HT-29 (cell line): ENCODE measurements at regions not wholly inside any gene's neighbourhood (a gene's known extent, or its start where the extent isn't known, plus 50 kb on each side); places are given as distances from the start of the nearest gene placed in this dataset. TPM values are rescaled to one million over a fixed set of nuclear protein-coding genes. Genes with fewer than 3 reads are reported as not detected.
A peak's percentile ranks its signal among the peaks of the same experiment; 100 is the strongest.

Experiments
- DNase-seq: peaks from one replicate; pipeline ENCODE4 v3.0.0-alpha.2; 2015; ENCODE audit warnings: low spot score
- small RNA-seq: library from RNA; depleted of rRNA; stranded (forward); fragments of <200 nt; gene quantifications from one replicate; pipeline ENCODE3, GENCODE V24; 2014

DNA sequence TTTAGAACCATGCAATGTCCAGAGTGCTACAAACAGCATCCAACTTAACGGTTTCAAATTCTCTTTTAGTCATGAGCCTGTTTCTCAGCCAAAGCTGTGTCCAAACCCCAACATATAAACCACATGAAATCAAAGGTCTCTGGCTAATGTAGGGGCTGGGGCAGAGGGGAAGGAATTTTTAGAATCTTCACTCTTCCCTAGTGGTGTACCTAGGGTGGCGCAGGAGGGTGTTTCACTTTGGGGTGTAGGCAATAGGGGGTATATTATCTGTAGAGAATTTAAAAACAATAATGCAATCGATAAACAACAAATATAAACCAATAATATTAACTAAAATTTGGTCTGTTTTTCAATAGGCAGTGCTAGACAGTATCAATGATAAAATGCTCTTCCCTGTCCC, 132.1 kb upstream of the BRINP1 start:
- DNase-seq = no peak

DNA sequence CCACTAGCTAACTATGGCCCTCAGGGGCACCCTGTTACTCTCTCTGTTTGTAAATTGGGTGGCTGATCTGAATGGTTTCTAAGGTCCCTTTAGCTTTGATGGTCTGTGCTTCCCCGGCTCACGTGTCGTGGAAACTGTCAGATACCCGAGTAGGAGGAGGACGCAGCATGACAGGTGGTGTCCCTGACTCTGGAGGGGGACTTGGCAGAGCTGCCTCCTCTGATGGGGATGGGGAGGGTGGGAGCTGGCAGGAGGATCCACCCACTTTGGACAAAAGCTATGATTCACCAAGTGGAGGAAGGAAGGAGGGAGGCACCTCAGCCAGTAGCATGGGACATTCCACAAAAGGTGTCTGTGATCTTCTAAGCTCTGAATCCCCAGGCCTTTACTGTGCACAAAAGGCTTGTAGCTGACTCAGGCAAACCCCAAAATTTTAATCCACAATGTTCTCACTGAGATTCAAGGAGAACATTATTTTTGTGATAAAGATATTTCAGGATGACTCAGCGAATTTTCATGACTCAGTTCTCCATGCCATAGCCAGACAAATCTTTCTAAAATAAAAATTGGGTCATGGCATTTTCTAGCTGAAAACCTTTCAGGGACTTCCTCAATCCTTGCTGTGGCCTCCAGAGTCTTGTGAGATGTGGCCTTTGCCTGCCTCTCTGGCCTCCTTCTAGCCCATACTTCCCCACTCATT, 131.0 kb upstream of the BRINP1 start:
- DNase-seq = no peak

DNA sequence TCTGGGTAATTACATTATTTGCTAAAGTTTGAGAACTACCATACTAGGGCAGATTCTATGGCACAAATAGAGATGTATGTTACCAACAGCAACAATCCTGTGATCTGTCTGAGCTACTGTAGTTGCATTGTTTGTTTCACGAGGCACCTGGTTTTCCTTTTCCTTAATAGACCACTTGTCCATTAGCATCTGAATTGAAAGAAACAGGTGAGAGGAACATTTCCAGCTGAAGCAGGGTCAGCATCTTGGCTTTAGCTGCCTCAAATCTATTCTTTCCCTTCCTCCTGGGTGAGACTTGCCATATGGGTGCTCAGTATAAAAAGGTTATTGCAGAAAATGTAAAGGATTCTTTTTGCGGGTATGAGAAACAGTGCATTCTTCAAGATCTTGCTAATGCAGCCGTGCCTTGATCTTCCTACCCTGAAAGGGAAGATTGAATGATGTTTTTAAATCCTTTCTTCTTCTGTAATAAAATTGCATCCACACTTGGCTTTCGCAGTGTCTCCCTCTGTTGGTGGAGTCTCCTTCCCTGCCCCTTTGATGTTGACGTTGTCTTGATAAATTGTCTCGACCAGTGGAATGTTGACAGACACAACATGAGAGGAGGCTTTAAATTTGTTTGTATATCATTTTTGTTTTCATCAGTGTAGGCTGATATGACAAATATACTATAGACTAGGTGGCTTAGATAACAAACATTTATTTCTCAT, 118.0 kb upstream of the BRINP1 start:
- peak; percentile 5 for DNase-seq

DNA sequence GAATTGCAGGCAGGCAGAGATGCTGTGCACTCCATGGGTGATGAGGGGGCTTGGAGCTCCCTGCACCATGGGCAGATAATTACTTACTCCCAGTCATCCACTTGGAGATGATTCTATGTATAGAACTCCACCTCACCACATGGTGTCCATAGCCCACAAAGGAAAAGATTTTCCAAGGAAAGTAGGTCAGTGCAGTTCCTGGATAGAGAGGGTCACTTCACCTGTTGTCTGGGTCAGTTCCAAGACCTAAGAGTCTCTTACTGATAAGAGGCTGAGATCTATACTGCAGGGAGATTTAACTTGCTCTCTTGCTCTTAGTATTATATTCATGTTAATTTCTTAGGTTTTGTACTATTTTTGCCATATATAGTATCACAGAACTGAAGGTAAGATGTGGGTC, 113.9 kb upstream of the BRINP1 start:
- DNase-seq = no peak

DNA sequence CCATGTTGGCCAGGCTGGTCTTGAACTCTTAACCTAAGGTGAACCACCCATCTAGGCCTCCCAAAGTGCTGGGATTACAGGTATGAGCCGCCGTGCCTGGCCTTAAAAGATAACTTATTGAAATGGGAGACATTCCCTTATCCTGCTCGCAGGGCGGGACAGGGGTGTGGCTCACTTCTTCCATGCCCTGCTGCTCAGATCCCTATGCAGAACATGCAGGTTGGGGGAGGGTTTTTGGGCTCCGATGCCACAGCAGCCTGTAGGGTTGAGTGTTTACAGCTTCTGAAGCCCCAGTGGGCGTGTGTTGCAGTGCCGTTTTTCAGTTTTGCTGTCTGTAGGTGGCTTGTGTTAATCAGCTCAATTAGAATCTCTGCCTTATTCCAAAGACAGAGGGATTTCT, 108.0 kb upstream of the BRINP1 start:
- DNase-seq = no peak

DNA sequence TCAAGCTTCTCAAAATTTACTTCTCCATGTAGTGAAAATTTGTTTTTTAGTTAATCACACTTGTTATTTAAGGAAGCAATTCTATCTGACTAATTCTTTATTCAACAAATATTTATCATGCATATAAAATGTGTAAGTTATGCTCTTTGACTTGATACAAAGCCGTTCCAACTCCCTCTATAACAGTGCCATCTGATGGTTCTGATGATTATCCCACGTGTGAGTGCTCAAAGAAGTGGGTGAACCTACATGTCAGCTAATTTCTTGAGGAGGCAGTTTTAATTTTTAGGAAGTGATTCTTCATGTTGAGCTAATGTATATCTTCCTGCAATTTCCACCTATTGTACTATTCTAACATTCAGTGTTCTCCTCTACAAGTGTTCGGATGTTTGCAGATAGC, 88.8 kb upstream of the BRINP1 start:
- DNase-seq = no peak

DNA sequence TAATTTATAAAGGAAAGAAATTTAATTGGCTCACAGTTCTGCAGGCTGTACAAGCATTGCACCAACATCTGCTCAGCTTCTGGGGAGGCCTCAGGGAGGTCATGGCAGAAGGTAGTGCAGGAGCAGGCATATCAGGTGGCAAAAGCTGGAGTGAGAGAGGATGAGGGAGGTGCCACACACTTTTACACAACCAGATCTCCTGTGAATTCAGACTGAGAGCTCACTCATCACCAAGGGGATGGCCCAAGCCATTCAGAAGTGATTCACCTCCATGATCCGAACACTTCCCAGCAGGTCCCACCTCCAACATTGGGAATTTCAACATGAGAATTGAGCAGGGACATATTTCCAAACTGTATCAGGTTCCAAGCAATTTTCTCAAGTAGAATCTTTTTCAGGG, 84.7 kb upstream of the BRINP1 start:
- no peak for DNase-seq

DNA sequence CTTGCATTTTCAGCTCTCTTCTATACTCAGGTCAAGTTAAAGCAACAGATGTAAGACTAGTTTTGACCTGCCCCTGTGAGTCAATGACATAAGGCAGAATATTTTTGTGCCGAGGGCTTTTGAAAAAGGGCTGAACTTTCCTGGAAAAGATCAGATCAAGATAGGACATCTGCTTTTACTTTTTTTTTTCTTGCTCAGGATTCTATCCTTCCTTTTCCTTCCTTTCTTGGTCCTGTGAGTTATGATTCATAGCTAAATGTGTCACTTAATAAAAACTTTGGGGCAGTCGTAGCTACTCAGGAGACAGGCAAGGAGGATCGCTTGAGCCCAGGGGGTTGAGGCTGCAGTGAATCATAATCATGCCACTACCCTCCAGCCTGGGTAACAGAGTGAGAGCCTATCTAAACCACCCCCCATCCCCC, 84.3 kb upstream of the BRINP1 start:
- no peak for DNase-seq

DNA sequence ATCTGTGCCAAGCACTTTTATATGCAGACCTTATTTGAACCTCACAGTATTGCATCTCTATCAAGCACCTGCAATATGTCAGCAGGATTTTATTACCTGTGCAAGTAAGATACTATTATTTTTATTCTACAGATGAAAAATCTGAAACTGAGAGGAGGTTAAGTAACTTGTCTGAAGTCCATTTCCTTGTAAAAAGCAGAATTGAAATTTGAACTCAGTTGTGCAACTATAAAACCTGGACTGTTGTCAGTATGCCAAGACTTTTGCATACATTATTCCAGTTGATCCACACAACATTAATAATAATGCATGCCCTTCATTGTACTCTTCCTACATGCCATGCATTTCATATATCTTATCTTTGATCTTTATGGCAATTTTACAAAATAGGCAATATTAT, 82.2 kb upstream of the BRINP1 start:
- DNase-seq = no peak

DNA sequence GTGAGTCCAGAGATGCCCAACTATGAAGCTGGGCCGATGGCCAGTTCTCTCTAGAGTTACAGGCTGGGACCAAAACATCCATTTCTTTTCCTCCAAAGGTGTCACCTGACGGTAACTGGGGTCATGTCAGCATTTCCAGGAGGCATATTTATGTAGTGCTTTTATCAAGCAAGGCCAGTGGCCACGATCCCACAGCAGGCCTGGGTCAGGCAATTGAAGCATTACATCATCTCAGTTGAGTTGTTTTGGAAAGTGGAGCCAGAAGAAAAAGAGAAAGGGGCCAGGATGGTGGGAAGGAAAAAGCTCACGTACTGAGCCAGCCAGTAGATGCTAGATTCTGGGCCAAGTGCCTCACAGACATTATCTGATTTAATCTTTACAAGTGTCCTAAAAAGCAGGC, 73.9 kb upstream of the BRINP1 start:
- no peak for DNase-seq

DNA sequence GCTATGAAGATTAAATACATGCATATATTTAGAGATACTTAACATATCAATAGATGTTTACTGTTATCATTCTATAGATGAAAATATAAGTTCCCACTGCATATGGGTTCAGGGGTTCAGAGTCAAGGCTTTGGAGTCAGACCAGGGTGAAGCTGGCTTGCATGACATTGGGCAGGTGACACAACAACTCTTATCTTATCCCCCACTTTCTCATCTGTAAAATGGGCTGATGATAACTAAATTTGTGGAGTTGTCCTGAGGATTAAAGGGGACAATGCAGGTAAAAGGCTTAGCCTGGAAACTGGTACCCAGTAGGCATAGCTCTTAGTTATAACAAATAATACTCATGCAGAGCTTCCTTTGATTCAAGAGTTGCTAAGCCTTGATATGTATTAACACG, 72.6 kb upstream of the BRINP1 start:
- no peak for DNase-seq

DNA sequence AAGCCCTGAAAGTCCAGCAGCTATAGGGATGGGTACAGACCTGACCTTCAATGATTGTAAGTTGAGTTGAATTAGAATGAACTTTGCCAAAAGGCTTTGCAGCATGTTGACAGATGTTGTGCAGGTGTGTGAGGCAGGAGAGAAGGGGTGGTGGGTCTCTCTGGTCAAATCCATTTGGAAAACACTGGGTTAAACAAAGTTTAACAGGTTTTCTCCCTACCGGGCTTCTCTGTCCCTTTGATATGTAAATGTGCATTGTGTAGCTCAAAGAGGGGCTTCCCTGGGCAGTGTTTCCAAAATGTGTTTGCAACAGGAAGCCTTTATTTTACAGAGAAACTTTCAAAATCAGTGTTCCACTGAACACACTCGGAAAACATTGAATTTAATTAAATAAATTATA, 72.1 kb upstream of the BRINP1 start:
- no peak for DNase-seq

DNA sequence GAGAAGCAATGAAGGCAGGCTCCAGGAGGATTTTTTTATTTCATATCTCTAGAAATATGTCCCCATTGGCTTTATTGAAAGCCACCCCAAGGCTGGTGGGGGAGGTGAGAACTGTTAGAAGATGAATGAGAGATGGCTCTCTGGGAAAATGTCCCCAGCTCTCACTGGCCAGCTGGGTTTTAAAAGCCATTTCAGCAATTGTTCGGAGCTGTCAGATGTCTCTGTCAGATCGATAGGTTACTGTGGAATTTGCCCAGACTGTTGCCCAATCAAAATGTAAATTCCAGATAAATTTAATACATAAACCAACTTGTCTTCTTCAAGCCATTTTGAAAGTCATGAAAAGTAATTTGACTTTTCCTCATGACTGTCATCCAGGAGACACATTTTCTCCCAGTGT, 67.0 kb upstream of the BRINP1 start:
- no peak for DNase-seq

DNA sequence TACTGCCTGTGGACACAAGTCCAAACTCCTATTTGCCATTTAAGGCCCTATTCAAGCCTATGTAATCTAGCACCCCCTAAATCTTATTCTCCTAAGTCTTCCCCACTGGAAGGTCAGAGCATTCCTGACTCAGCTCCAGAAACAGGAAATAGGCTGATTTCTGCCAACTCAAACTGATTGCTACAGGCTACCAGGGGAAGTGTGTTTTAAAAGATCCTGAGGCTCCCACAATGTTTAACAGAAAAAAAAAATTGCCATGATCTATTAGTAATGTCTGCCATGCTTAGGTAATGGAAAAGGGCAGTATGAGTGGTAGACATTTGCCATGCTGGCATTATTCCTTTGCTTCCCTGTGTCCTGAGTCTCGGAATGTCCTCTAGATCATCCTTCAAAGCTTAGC, 65.8 kb upstream of the BRINP1 start:
- DNase-seq = no peak

DNA sequence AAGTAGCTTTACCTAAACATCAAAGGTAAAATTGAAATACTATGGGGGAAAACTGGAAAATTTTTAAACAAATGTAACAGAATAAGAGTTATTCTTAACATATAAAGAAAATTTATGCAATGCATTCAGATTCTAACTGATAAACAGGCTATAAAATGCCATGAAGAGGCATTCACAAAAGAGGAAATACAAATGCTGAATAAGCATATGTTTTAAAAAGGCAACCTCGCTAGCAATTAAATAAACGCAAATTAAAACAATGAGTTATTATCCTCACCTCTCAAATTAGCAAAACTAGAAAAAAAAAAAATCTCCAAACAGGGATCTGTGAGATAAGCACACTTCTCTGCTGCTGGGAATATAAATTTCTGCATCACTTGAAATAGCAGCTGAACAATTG, 63.2 kb upstream of the BRINP1 start:
- DNase-seq = no peak

DNA sequence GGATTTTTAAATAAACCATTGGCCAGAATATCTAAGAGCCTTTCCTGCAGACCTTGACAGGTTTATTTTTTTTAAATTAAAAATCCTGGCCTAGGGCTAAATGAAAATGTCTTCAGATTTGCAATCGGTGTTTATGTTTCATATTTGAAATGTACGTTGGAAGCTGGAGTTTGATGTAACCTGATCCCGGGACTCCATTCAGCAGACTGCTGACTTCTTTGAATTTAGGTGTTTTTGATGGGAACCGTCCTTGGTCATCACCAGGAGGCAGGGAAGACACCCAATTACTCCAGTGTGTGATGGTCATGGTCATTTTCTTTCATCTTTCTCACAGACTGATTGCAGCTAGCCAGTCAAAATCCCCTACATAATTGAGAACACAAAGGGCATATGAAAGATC, 60.1 kb upstream of the BRINP1 start:
- no peak for DNase-seq

DNA sequence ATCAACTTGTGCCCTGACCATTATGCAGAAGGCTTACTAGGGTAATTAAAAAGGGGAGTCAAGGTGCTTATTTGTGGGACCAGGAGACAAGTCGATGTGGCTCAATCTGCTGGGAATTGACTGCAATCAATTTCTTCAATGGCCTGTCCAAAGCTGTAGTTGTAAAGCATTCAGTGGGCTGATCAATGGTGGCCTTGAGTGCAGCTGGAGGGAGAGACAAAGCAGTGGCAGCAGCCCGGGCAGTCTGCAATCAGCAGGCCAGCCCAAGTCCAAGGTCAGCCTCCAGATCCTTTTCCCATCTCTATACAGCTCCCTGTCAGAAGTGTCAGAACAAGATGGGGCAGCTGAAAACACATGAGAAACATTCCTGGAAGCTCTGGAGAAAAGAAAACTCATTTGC, 51.0 kb upstream of the BRINP1 start:
- no peak for DNase-seq

Small RNA genes lying in the stretch of these regions (small RNA-seq; reads per million reads assigned to genes)
- not detected for gene MIR147A
